SU-DHL-6 (cell line): ENCODE measurements at regions not wholly inside any gene's neighbourhood (a gene's known extent, or its start where the extent isn't known, plus 50 kb on each side); places are given as distances from the start of the nearest gene placed in this dataset.
"Not testable (repeated sequence)": the region's sequence is repeated elsewhere in the genome, so short reads cannot be mapped to it uniquely, and the experiment has no call there.

ENCODE experiments used
- EZH2phosphoT487 ChIP-seq: fragments of 200-600 bp; sonication (generic), shearing (Covaris generic); conservative IDR thresholded peaks from 2 replicates; pipeline ENCODE4 v1.6.1; 2018; ENCODE audit warnings: mild to moderate bottlenecking, antibody characterized with exemption, low read length, moderate library complexity, mixed read lengths
- TF ChIP-seq, protein P1 (sequence below): fragments of 200-600 bp; sonication (generic); IDR thresholded peaks from one replicate; pipeline ENCODE4 v1.5.1; 2017; ENCODE audit warnings: antibody characterized with exemption, mild to moderate bottlenecking, low read length, moderate library complexity; ENCODE audit not compliant: insufficient read depth, poor library complexity, severe bottlenecking

DNA sequence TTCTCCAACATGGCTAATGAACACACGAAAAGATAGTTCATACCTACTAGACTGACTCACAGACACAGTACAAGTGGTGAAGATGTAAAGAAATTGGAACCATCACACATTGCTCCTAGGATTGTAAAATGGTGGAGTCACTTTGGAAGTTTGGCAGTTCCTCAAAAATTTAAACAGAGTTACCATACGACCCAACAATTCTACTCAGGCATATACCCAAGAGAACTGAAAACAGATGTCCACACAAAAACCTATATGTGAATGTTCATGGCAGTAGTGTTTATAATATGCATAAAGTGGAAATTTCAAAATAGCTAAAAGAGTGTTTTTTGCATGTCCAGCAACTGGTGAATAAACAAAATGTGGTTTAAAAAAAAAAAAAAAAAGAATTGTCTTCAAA lies 332.6 kb downstream of the PLPP3 start:
- TF ChIP-seq, protein P1, sequence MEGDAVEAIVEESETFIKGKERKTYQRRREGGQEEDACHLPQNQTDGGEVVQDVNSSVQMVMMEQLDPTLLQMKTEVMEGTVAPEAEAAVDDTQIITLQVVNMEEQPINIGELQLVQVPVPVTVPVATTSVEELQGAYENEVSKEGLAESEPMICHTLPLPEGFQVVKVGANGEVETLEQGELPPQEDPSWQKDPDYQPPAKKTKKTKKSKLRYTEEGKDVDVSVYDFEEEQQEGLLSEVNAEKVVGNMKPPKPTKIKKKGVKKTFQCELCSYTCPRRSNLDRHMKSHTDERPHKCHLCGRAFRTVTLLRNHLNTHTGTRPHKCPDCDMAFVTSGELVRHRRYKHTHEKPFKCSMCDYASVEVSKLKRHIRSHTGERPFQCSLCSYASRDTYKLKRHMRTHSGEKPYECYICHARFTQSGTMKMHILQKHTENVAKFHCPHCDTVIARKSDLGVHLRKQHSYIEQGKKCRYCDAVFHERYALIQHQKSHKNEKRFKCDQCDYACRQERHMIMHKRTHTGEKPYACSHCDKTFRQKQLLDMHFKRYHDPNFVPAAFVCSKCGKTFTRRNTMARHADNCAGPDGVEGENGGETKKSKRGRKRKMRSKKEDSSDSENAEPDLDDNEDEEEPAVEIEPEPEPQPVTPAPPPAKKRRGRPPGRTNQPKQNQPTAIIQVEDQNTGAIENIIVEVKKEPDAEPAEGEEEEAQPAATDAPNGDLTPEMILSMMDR: not testable (repeated sequence)
- not testable (repeated sequence) for TF ChIP-seq EZH2phosphoT487
